Colonic mucosa (tissue), 4 donors: ENCODE measurements at regions not wholly inside any gene's neighbourhood (a gene's known extent, or its start where the extent isn't known, plus 50 kb on each side); places are given as distances from the start of the nearest gene placed in this dataset.

Source experiments
- DNase-seq: peaks from one replicate; pipeline ENCODE4 v3.0.0-alpha.2; 2020
- H3K27ac ChIP-seq: fragments of 200-600 bp; one replicate; pipeline ENCODE4 v1.8.0; 2021
- H3K27me3 ChIP-seq: fragments of 200-600 bp; one replicate; pipeline ENCODE4 v1.8.0; 2021
- H3K36me3 ChIP-seq: fragments of 200-600 bp; one replicate; pipeline ENCODE4 v1.8.0; 2021
- H3K4me1 ChIP-seq: fragments of 200-600 bp; one replicate; pipeline ENCODE4 v1.8.0; 2021; ENCODE audit warnings: mild to moderate bottlenecking
- H3K4me3 ChIP-seq: fragments of 200-600 bp; one replicate; pipeline ENCODE4 v1.8.0; 2021
- H3K9ac ChIP-seq, 2 donors: one replicate each; pipeline ENCODE4 v1.7.0; 2013; ENCODE audit warnings: control low read depth in 2 of 2, low read depth in 2 of 2, low read length in 2 of 2
- H3K9me3 ChIP-seq: fragments of 200-600 bp; one replicate; pipeline ENCODE4 v1.8.0; 2021
- CTCF ChIP-seq: fragments of 200-600 bp; IDR thresholded peaks from one replicate; pipeline ENCODE4 v1.8.0; 2022; ENCODE audit warnings: antibody characterized with exemption, mild to moderate bottlenecking
- intact Hi-C: fragments of 100-400 bp; cut with DNase I; formaldehyde crosslinking; loops from one replicate; pipeline ENCODE4 v1.14.1; 2022
- donor health status: healthy.
- donor health status: DM: no; HTN: no; CAD: no.
- donor health status: DM: no; HTN: no; CAD: no.

GRCh38 chr1:22330092-22330759, 121.4 kb upstream of the ZBTB40 start:
- Histone ChIP-seq H3K9me3 (no peaks in the 10 kb centered on the region), H3K9ac (no peak overlapping the region), H3K4me3 (no peak overlapping the region), H3K36me3 (no peaks in the 10 kb centered on the region), H3K4me1 (no peaks in the 10 kb centered on the region), H3K27ac (no peak overlapping the region), H3K27me3 (no peaks in the 10 kb centered on the region)
- intact Hi-C loops: no loop called here
- no peak for TF ChIP-seq CTCF
- no peak for DNase-seq

DNA sequence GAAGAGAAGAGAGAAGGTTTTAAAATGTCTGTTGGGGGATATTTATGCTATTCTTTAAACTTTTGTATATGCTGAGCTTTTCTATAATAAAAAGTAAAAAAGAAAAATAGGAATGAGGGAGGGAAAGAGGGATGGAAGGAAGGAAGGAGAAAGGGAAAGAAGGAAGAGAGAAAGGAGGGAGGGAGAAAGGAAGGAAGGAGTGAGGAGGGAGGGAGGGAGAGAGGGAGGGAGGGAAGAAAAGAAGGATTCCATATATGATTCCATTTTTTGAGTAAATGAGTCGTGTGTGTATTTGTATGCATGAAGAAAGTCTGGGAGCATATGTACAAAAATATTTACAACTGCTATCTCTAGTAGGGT, 120.9 kb upstream of the ZBTB40 start:
- TF ChIP-seq CTCF: no peak
- H3K36me3 ChIP-seq: no peaks in the 10 kb centered on the region
- H3K27me3 ChIP-seq: no peaks in the 10 kb centered on the region
- intact Hi-C loops: no loop called here
- no peaks in the 10 kb centered on the region for H3K9me3 ChIP-seq
- H3K9ac ChIP-seq: no peak overlapping the region
- no peak overlapping the region for H3K4me3 ChIP-seq
- DNase-seq: no peak
- H3K4me1 ChIP-seq: no peaks in the 10 kb centered on the region
- H3K27ac ChIP-seq: no peak overlapping the region

DNA sequence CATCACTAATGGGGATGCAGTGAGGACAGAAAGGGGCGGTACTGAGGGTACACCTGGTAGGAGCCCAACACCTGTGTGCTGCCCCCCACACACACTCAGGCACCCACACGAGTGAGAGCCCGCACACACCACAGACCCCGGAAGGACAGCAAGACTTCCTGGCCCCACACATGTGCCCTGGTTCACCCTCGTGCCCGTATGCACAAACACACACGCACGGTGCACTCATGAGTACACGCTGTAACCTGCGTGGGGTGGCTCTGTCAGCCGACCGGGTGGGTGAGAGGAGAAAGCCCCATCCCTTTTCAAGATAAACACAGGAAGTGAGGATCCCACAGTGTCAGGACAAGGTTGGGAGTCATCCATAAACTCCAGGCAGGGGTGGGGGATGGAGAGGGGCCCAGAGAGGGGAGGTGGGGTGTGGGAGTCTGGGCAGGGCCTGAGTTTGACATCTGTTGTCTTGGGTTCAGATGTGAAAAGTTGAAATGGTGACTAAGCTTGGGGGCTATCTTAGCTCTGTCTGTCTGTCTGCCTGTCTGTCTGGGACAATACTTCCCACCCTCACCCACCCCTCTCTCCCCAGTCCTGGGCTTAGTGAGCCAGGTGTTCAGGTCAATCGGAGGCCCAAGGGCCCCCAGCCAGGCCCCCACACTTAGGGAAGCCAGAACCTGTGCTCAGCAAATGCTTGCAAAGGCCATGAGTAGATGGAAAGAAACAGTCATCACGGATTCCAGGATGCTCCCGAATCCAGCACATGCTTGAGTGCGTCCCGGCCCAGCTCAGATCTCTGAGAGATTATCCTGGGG, 119.8 kb upstream of the ZBTB40 start:
- no peak overlapping the region for H3K9ac ChIP-seq
- H3K4me1 ChIP-seq: no peaks in the 10 kb centered on the region
- H3K4me3 ChIP-seq: no peak overlapping the region
- no peaks in the 10 kb centered on the region for H3K9me3 ChIP-seq
- TF ChIP-seq CTCF: no peak
- DNase-seq: no peak
- intact Hi-C loops: no loop called here
- H3K27me3 ChIP-seq: no peaks in the 10 kb centered on the region
- H3K36me3 ChIP-seq: no peaks in the 10 kb centered on the region
- no peak overlapping the region for H3K27ac ChIP-seq

DNA sequence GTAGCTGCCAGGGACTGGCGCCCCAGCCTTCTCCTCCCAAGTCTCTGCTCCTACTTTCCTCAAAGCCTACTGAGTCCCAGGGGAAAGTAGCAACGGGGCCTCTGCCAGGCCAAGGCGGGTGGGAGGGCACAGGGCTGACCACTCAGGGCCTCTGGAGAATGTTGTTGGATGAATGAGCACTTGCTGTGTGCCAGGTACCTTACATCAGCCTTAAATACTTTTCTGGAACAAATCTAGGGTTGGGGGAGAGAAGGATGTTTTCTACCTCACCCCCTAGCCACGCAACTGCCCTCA, 119.3 kb upstream of the ZBTB40 start:
- intact Hi-C loops: no loop called here
- Histone ChIP-seq H3K27ac (no peak overlapping the region), H3K4me1 (no peaks in the 10 kb centered on the region), H3K4me3 (no peak overlapping the region), H3K27me3 (no peaks in the 10 kb centered on the region), H3K9ac (no peak overlapping the region), H3K36me3 (no peaks in the 10 kb centered on the region), H3K9me3 (no peaks in the 10 kb centered on the region)
- no peak for TF ChIP-seq CTCF
- DNase-seq: no peak

- H3K4me1 ChIP-seq: no peaks in the 10 kb centered on the region
- intact Hi-C loops: no loop called here
- no peaks in the 10 kb centered on the region for H3K9me3 ChIP-seq
- no peak overlapping the region for H3K27ac ChIP-seq
- TF ChIP-seq CTCF: no peak
- H3K9ac ChIP-seq: no peak overlapping the region
- H3K27me3 ChIP-seq: no peaks in the 10 kb centered on the region
- no peaks in the 10 kb centered on the region for H3K36me3 ChIP-seq
- DNase-seq: no peak
- no peak overlapping the region for H3K4me3 ChIP-seq
Measured at GRCh38 chr1:22332795-22333499, 118.7 kb upstream of the ZBTB40 start.
